ENCODE measurements at regions not wholly inside any gene's neighbourhood (a gene's known extent, or its start where the extent isn't known, plus 50 kb on each side); places are given as distances from the start of the nearest gene placed in this dataset.

- TF ChIP-seq CTCF (IDR thresholded peaks at IDR 0.05 in 8 of 11, conservative IDR thresholded peaks at IDR 0.05 in 3 of 11): no peak
- TF ChIP-seq POLR2AphosphoS5 (IDR thresholded peaks at IDR 0.05): no peak
- TF ChIP-seq POLR2A (IDR thresholded peaks at IDR 0.05): no peak
- intact Hi-C loops (cut with DNase I; ENCODE audit: low total_unique reads): no loop called here
- no peaks in the 10 kb centered on the region for H3K27me3 ChIP-seq (replicated peaks in 1 of 7)
Observed at GRCh38 chr12:83753205-83753604, 1066.5 kb downstream of the TMTC2 start.

GRCh38 chr12:83739607-83740006 is 1052.9 kb downstream of the TMTC2 start:
- H3K36me3 ChIP-seq: no peaks in the 10 kb centered on the region
- 76 to 93% (median 77%) methylated on average over 3 of the region's 3 CpGs for WGBS, 5 donors
- TF ChIP-seq POLR2A (IDR thresholded peaks at IDR 0.05): no peak
- TF ChIP-seq CTCF (IDR thresholded peaks at IDR 0.05 in 8 of 11, conservative IDR thresholded peaks at IDR 0.05 in 3 of 11): no peak
- no peak for TF ChIP-seq POLR2AphosphoS5 (IDR thresholded peaks at IDR 0.05)
- no peaks in the 10 kb centered on the region for H3K4me1 ChIP-seq
- no peak for DNase-seq
- no peak overlapping the region for H3K27ac ChIP-seq
- intact Hi-C loops (cut with DNase I; ENCODE audit: low total_unique reads): no loop called here
- peaks cover 0 to 3% (median 0%) of the 10 kb centered on the region in 7 donors for H3K27me3 ChIP-seq (replicated peaks in 1 of 7)
- H3K9me3 ChIP-seq: peaks cover 0 to 20% (median 7%) of the 10 kb centered on the region in 8 donors
- no peak overlapping the region for H3K4me3 ChIP-seq

More at GRCh38 chr12:83753205-83753604, 1066.5 kb downstream of the TMTC2 start:
- H3K4me3 ChIP-seq: no peak overlapping the region
- H3K36me3 ChIP-seq: no peaks in the 10 kb centered on the region
- no peaks in the 10 kb centered on the region for H3K4me1 ChIP-seq
- H3K27ac ChIP-seq: no peak overlapping the region
- H3K9me3 ChIP-seq: no peaks in the 10 kb centered on the region
- DNase-seq: no peak
- WGBS, 5 donors: 62 to 83% (median 74%) methylated on average over 3 of the region's 3 CpGs

GRCh38 chr12:83710851-83711250 is 1024.1 kb downstream of the TMTC2 start:
- Histone ChIP-seq H3K4me1 (no peaks in the 10 kb centered on the region), H3K4me3 (no peak overlapping the region), H3K9me3 (peaks cover 0 to 52% (median 41%) of the 10 kb centered on the region in 8 donors), H3K27me3 (replicated peaks in 1 of 7) (no peaks in the 10 kb centered on the region), H3K27ac (no peak overlapping the region), H3K36me3 (no peaks in the 10 kb centered on the region)
- WGBS, 5 donors: 81 to 95% (median 93%) methylated on average over 3 of the region's 3 CpGs
- TF ChIP-seq POLR2AphosphoS5 (IDR thresholded peaks at IDR 0.05) (no peak), POLR2A (IDR thresholded peaks at IDR 0.05) (no peak), CTCF (IDR thresholded peaks at IDR 0.05 in 8 of 11, conservative IDR thresholded peaks at IDR 0.05 in 3 of 11) (no peak)
- DNase-seq: no peak
- intact Hi-C loops (cut with DNase I; ENCODE audit: low total_unique reads): no loop called here

GRCh38 chr12:83709899-83710298 is 1023.2 kb downstream of the TMTC2 start:
- no peaks in the 10 kb centered on the region for H3K4me1 ChIP-seq
- intact Hi-C loops (cut with DNase I; ENCODE audit: low total_unique reads): no loop called here
- no peaks in the 10 kb centered on the region for H3K27me3 ChIP-seq (replicated peaks in 1 of 7)
- DNase-seq: no peak
- H3K27ac ChIP-seq: no peak overlapping the region
- H3K9me3 ChIP-seq: peaks cover 0 to 61% (median 41%) of the 10 kb centered on the region in 8 donors
- H3K4me3 ChIP-seq: no peak overlapping the region
- TF ChIP-seq CTCF (IDR thresholded peaks at IDR 0.05 in 8 of 11, conservative IDR thresholded peaks at IDR 0.05 in 3 of 11): no peak
- TF ChIP-seq POLR2AphosphoS5 (IDR thresholded peaks at IDR 0.05): no peak
- TF ChIP-seq POLR2A (IDR thresholded peaks at IDR 0.05): no peak
- H3K36me3 ChIP-seq: no peaks in the 10 kb centered on the region

All from spleen (tissue), 11 donors.